Stimulated activated CD4-positive, alpha-beta T cell treated with anti-CD3 and anti-CD28 coated beads, Interleukin-4, amount 100 ng/mL, for 1 hour (primary cell): ENCODE measurements at regions not wholly inside any gene's neighbourhood (a gene's known extent, or its start where the extent isn't known, plus 50 kb on each side); places are given as distances from the start of the nearest gene placed in this dataset.
"Not testable (repeated sequence)": the region's sequence is repeated elsewhere in the genome, so short reads cannot be mapped to it uniquely, and the experiment has no call there.

Experiments used
- DNase-seq: peaks from one replicate; pipeline ENCODE4 v3.0.0-alpha.2; 2020

- no peak for DNase-seq
Observed at GRCh38 chr18:59038295-59039039, 101.2 kb upstream of the SEC11C start.

- DNase-seq, result not testable (repeated sequence)
Observed at GRCh38 chr18:59039040-59039320, 100.7 kb upstream of the SEC11C start.

GRCh38 chr18:59039449-59039848 lies 100.2 kb upstream of the SEC11C start:
- DNase-seq, result no peak

- DNase-seq, result no peak
Observed at GRCh38 chr18:59040770-59041148, 98.9 kb upstream of the SEC11C start.

- DNase-seq, result no peak
Observed at GRCh38 chr18:59041296-59041695, 98.4 kb upstream of the SEC11C start.

- no peak for DNase-seq
Observed at GRCh38 chr18:59041819-59042815, 97.6 kb upstream of the SEC11C start.

- no peak for DNase-seq
Observed at GRCh38 chr18:59044855-59045254, 94.8 kb upstream of the SEC11C start.

GRCh38 chr18:59047321-59048047 lies 92.2 kb upstream of the SEC11C start:
- no peak for DNase-seq

- no peak for DNase-seq
Observed at GRCh38 chr18:59048048-59048363, 91.7 kb upstream of the SEC11C start.

- DNase-seq, result no peak
Observed at GRCh38 chr18:59048378-59048777, 91.3 kb upstream of the SEC11C start.

GRCh38 chr18:59049721-59050660 lies 89.7 kb upstream of the SEC11C start:
- no peak for DNase-seq

- no peak for DNase-seq
Observed at GRCh38 chr18:59050661-59051057, 89.0 kb upstream of the SEC11C start.

GRCh38 chr18:59051470-59052165 lies 88.1 kb upstream of the SEC11C start:
- DNase-seq, result no peak

GRCh38 chr18:59052965-59053820 lies 86.5 kb upstream of the SEC11C start:
- DNase-seq, result no peak

GRCh38 chr18:59054496-59055287 lies 85.0 kb upstream of the SEC11C start:
- DNase-seq, result no peak

GRCh38 chr18:59055345-59056032 lies 84.2 kb upstream of the SEC11C start:
- DNase-seq, result no peak

- DNase-seq, result no peak
Observed at GRCh38 chr18:59056706-59057492, 82.8 kb upstream of the SEC11C start.

- DNase-seq, result no peak
Observed at GRCh38 chr18:59057493-59057795, 82.2 kb upstream of the SEC11C start.

GRCh38 chr18:59057969-59058368 lies 81.7 kb upstream of the SEC11C start:
- DNase-seq, result no peak
